ENCODE measurements at regions not wholly inside any gene's neighbourhood (a gene's known extent, or its start where the extent isn't known, plus 50 kb on each side); places are given as distances from the start of the nearest gene placed in this dataset.
"Not testable (repeated sequence)": the region's sequence is repeated elsewhere in the genome, so short reads cannot be mapped to it uniquely, and the experiment has no call there.

DNA sequence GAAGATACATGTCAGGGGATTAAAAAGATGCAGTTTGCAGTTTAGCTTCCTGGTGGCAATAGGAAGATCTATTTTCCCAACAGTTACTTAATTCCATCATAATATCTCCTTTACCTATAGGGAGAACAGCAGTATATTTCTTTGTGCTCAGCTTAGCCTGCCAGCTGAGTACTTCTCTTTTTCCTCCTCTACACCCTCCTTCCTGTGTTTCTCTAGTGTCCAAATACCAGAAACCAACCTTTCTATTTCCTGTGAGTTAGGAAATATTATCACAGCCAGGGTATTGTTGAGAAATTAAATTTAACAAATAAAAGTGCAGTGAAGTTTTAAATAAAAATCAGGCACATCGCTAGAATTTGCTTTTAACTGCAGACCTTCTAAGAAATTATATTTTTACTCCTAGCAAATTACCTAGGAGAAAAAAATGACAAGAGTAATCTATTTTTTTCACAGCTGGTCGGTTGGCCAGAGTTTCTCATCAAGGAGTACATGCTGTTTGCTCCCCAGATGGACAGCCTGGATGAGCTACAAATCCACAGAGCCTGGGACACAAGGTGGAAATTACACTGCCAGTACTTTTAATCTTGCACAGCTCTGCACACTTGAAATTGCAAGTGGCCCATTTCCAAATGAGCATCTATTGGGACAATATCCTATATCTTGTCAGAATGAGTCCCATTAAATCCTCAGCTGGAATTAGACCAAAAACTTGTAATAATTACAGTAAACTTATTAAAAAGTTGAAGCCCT, 185.2 kb upstream of the CFAP20DC start:
- Histone ChIP-seq H3K27me3 (ENCODE audit: insufficient read depth, low read depth) (no peaks in the 10 kb centered on the region), H3K4me1 (replicated peaks; ENCODE audit: insufficient read depth) (no peaks in the 10 kb centered on the region), H4K20me1 (ENCODE audit: insufficient read depth) (no peaks in the 10 kb centered on the region), H2AFZ (no peak overlapping the region), H3K27ac (no peak overlapping the region), H3F3A (ENCODE audit: insufficient read depth, low read depth) (no peaks in the 10 kb centered on the region), H3K79me2 (ENCODE audit: low read depth) (no peaks in the 10 kb centered on the region), H3K9me3 (ENCODE audit: insufficient read depth, low read depth) (no peaks in the 10 kb centered on the region; the same call in 1 of the 2 replicates), H3K9me2 (ENCODE audit: insufficient read depth) (no peaks in the 10 kb centered on the region), H3K4me2 (no peak overlapping the region), H3K36me3 (ENCODE audit: low read depth) (no peaks in the 10 kb centered on the region), H3K4me3 (no peak overlapping the region)
- POLR2A ChIA-PET (ENCODE audit: unreplicated experiment) = no interaction called here
- CTCF ChIA-PET = no interaction called here
- intact Hi-C loops (cut with micrococcal nuclease; ENCODE audit: unreplicated experiment) = no loop called here
- DNase-seq = no peak
- TF ChIP-seq, protein P1, sequence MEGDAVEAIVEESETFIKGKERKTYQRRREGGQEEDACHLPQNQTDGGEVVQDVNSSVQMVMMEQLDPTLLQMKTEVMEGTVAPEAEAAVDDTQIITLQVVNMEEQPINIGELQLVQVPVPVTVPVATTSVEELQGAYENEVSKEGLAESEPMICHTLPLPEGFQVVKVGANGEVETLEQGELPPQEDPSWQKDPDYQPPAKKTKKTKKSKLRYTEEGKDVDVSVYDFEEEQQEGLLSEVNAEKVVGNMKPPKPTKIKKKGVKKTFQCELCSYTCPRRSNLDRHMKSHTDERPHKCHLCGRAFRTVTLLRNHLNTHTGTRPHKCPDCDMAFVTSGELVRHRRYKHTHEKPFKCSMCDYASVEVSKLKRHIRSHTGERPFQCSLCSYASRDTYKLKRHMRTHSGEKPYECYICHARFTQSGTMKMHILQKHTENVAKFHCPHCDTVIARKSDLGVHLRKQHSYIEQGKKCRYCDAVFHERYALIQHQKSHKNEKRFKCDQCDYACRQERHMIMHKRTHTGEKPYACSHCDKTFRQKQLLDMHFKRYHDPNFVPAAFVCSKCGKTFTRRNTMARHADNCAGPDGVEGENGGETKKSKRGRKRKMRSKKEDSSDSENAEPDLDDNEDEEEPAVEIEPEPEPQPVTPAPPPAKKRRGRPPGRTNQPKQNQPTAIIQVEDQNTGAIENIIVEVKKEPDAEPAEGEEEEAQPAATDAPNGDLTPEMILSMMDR (conservative IDR thresholded peaks at IDR 0.05) = no peak
- TF ChIP-seq EZH2 (IDR thresholded peaks at IDR 0.05; ENCODE audit: low read depth) = no peak
- BruUV-seq (replicated peaks) = no TSS peak

DNA sequence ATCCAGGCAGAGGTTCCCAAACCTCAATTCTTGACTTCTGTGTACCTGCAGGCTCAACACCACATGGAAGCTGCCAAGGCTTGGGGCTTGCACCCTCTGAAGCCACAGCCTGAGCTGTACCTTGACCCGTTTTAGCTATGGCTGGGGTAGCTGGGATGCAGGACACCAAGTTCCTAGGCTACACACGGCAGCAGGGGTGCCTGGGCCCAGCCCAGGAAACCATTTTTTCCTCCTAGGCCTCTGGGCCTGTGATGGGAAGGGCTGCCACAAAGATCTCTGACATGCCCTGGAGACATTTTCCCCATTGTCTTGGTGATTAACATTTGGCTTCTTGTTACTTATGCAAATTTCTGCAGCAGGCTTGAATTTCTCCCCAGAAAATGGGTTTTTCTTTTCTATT, 180.6 kb upstream of the CFAP20DC start:
- CTCF ChIA-PET; BruUV-seq (replicated peaks): not testable (repeated sequence)

DNA sequence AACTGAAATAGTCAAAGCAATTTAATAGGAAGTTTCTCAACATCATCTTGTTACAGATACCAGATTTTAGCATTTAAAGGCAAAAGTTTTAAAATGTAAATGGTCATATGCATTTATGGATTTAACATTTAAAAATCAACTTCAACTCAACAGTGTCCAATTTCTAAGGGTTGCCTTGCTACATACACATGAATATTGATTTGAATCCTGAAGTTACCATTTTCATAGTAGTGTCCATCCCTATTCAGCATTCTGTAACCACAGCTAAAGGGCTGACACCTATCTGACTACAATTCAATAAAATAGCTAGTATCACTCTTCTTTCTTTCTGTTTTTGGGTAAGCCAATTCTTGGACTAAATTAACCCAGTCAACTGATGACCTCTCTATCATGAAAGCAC, 164.0 kb upstream of the CFAP20DC start:
- no TSS peak for BruUV-seq (replicated peaks)
- Histone ChIP-seq H3K4me3 (no peak overlapping the region), H2AFZ (no peak overlapping the region), H3K27me3 (ENCODE audit: insufficient read depth, low read depth) (no peaks in the 10 kb centered on the region), H3K79me2 (ENCODE audit: low read depth) (no peaks in the 10 kb centered on the region), H3K4me1 (replicated peaks; ENCODE audit: insufficient read depth) (no peaks in the 10 kb centered on the region), H3K9me2 (ENCODE audit: insufficient read depth) (no peaks in the 10 kb centered on the region), H3K9me3 (ENCODE audit: insufficient read depth, low read depth) (no peaks in the 10 kb centered on the region), H3K36me3 (ENCODE audit: low read depth) (no peaks in the 10 kb centered on the region), H3K27ac (no peak overlapping the region), H3K4me2 (no peak overlapping the region), H4K20me1 (ENCODE audit: insufficient read depth) (no peaks in the 10 kb centered on the region), H3F3A (ENCODE audit: insufficient read depth, low read depth) (no peaks in the 10 kb centered on the region)
- ChIA-PET POLR2A (ENCODE audit: unreplicated experiment) (interaction anchor here (0.5 kb wide), 1 partner anchor 1782 kb away, joined by 5 read pairs; no protein-coding TSS in a partner anchor), CTCF (no interaction called here)
- TF ChIP-seq, protein P1 (conservative IDR thresholded peaks at IDR 0.05) = no peak
- TF ChIP-seq EZH2 (IDR thresholded peaks at IDR 0.05; ENCODE audit: low read depth) = no peak
- intact Hi-C loops (cut with micrococcal nuclease; ENCODE audit: unreplicated experiment) = loop anchor here (2.0 to 10.0 kb wide), 3 partner anchors 219 to 569 kb away; no protein-coding TSS in a partner anchor
- no peak for DNase-seq

More for the DNA sequence above, 180.6 kb upstream of the CFAP20DC start:
- intact Hi-C loops (cut with micrococcal nuclease; ENCODE audit: unreplicated experiment); H3K9me2 ChIP-seq (ENCODE audit: insufficient read depth); H3K4me2 ChIP-seq; H4K20me1 ChIP-seq (ENCODE audit: insufficient read depth); H3K4me1 ChIP-seq (replicated peaks; ENCODE audit: insufficient read depth); H3K27me3 ChIP-seq (ENCODE audit: insufficient read depth, low read depth); POLR2A ChIA-PET (ENCODE audit: unreplicated experiment); H3K27ac ChIP-seq; DNase-seq; H3K36me3 ChIP-seq (ENCODE audit: low read depth); H2AFZ ChIP-seq; H3K9me3 ChIP-seq (ENCODE audit: insufficient read depth, low read depth); H3K4me3 ChIP-seq; H3K79me2 ChIP-seq (ENCODE audit: low read depth); H3F3A ChIP-seq (ENCODE audit: insufficient read depth, low read depth): not testable (repeated sequence)

Measured in PC-9 (cell line).